DOHH2 (cell line): ENCODE measurements at regions not wholly inside any gene's neighbourhood (a gene's known extent, or its start where the extent isn't known, plus 50 kb on each side); places are given as distances from the start of the nearest gene placed in this dataset.

Experiments used
- CTCF ChIP-seq: fragments of 200-600 bp; sonication (generic); IDR thresholded peaks from one replicate; pipeline ENCODE4 v1.5.1; 2014; ENCODE audit warnings: antibody characterized with exemption, mild to moderate bottlenecking, low read depth, low read length; ENCODE audit not compliant: poor library complexity, severe bottlenecking
- EZH2phosphoT487 ChIP-seq: fragments of 200-600 bp; sonication (generic); IDR thresholded peaks from 2 replicates; pipeline ENCODE4 v1.6.1; 2017; ENCODE audit warnings: borderline replicate concordance, mild to moderate bottlenecking, antibody characterized with exemption, low read length, moderate library complexity, mixed read lengths

- TF ChIP-seq CTCF: no peak
- TF ChIP-seq EZH2phosphoT487: no peak
Observed at GRCh38 chr10:111824128-111824527, 359.4 kb downstream of the GPAM start.
